Lower leg skin (tissue), 3 donors: ENCODE measurements at regions not wholly inside any gene's neighbourhood (a gene's known extent, or its start where the extent isn't known, plus 50 kb on each side); places are given as distances from the start of the nearest gene placed in this dataset.

Experiments
- POLR2A ChIP-seq, 2 donors: fragments of 450-650 bp; IDR thresholded peaks; one replicate each; pipeline ENCODE4 v1.6.1; 2016 to 2017; ENCODE audit warnings: antibody characterized with exemption in 2 of 2, mild to moderate bottlenecking in 1 of 2, moderate library complexity in 1 of 2
- TF ChIP-seq, protein P1 (sequence below), 3 donors: fragments of 450-650 bp; IDR thresholded peaks; one replicate each; pipeline ENCODE4 v1.5.1; 2016; ENCODE audit warnings: antibody characterized with exemption in 3 of 3, mild to moderate bottlenecking in 3 of 3, moderate library complexity in 2 of 3

GRCh38 chr9:20125727-20126126, 336.9 kb upstream of the SLC24A2 start:
- TF ChIP-seq, protein P1, sequence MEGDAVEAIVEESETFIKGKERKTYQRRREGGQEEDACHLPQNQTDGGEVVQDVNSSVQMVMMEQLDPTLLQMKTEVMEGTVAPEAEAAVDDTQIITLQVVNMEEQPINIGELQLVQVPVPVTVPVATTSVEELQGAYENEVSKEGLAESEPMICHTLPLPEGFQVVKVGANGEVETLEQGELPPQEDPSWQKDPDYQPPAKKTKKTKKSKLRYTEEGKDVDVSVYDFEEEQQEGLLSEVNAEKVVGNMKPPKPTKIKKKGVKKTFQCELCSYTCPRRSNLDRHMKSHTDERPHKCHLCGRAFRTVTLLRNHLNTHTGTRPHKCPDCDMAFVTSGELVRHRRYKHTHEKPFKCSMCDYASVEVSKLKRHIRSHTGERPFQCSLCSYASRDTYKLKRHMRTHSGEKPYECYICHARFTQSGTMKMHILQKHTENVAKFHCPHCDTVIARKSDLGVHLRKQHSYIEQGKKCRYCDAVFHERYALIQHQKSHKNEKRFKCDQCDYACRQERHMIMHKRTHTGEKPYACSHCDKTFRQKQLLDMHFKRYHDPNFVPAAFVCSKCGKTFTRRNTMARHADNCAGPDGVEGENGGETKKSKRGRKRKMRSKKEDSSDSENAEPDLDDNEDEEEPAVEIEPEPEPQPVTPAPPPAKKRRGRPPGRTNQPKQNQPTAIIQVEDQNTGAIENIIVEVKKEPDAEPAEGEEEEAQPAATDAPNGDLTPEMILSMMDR (IDR thresholded peaks at IDR 0.05): no peak
- no peak for TF ChIP-seq POLR2A (IDR thresholded peaks at IDR 0.05)
